GM21360 (cell line): ENCODE measurements at regions not wholly inside any gene's neighbourhood (a gene's known extent, or its start where the extent isn't known, plus 50 kb on each side); places are given as distances from the start of the nearest gene placed in this dataset.

Source experiments
- ATAC-seq: cut with Tn5 transposase; IDR thresholded peaks from one replicate; pipeline ENCODE4 v1.9.1; 2021; ENCODE audit warnings: mild to moderate bottlenecking, moderate library complexity; ENCODE audit not compliant: unreplicated experiment

- no peak for ATAC-seq
Measured at GRCh38 chr2:198453866-198454265, 649.5 kb downstream of the PLCL1 start.

- no peak for ATAC-seq
Measured at GRCh38 chr2:198452327-198452726, 647.9 kb downstream of the PLCL1 start.

- no peak for ATAC-seq
Measured at GRCh38 chr2:198448789-198449188, 644.4 kb downstream of the PLCL1 start.

GRCh38 chr2:198444800-198445287 is 640.5 kb downstream of the PLCL1 start:
- no peak for ATAC-seq

GRCh38 chr2:198441901-198442300 is 637.5 kb downstream of the PLCL1 start:
- no peak for ATAC-seq

GRCh38 chr2:198441246-198441645 is 636.9 kb downstream of the PLCL1 start:
- no peak for ATAC-seq

GRCh38 chr2:198440833-198441232 is 636.4 kb downstream of the PLCL1 start:
- no peak for ATAC-seq

- ATAC-seq: no peak
Measured at GRCh38 chr2:198438331-198438730, 633.9 kb downstream of the PLCL1 start.

- ATAC-seq: no peak
Measured at GRCh38 chr2:198424112-198424511, 619.7 kb downstream of the PLCL1 start.

GRCh38 chr2:198417836-198418235 is 613.4 kb downstream of the PLCL1 start:
- ATAC-seq: no peak

GRCh38 chr2:198414976-198415375 is 610.6 kb downstream of the PLCL1 start:
- ATAC-seq: no peak

- no peak for ATAC-seq
Measured at GRCh38 chr2:198411936-198412335, 607.5 kb downstream of the PLCL1 start.

GRCh38 chr2:198408171-198408570 is 603.8 kb downstream of the PLCL1 start:
- ATAC-seq: no peak

- no peak for ATAC-seq
Measured at GRCh38 chr2:198405311-198405710, 600.9 kb downstream of the PLCL1 start.

- no peak for ATAC-seq
Measured at GRCh38 chr2:198401644-198402043, 597.3 kb downstream of the PLCL1 start.

GRCh38 chr2:198400999-198401398 is 596.6 kb downstream of the PLCL1 start:
- no peak for ATAC-seq

GRCh38 chr2:198394208-198394607 is 589.8 kb downstream of the PLCL1 start:
- no peak for ATAC-seq

- ATAC-seq: no peak
Measured at GRCh38 chr2:198390670-198391069, 586.3 kb downstream of the PLCL1 start.

GRCh38 chr2:198387677-198388076 is 583.3 kb downstream of the PLCL1 start:
- ATAC-seq: no peak

- ATAC-seq: no peak
Measured at GRCh38 chr2:198385856-198386255, 581.5 kb downstream of the PLCL1 start.

GRCh38 chr2:198385326-198385725 is 580.9 kb downstream of the PLCL1 start:
- ATAC-seq: no peak

- no peak for ATAC-seq
Measured at GRCh38 chr2:198383392-198383791, 579.0 kb downstream of the PLCL1 start.

- no peak for ATAC-seq
Measured at GRCh38 chr2:198382811-198383210, 578.4 kb downstream of the PLCL1 start.

- no peak for ATAC-seq
Measured at GRCh38 chr2:198376677-198377076, 572.3 kb downstream of the PLCL1 start.
